ENCODE measurements at regions not wholly inside any gene's neighbourhood (a gene's known extent, or its start where the extent isn't known, plus 50 kb on each side); places are given as distances from the start of the nearest gene placed in this dataset.
A peak's percentile ranks its signal among the peaks of the same experiment; 100 is the strongest.
"Not testable (repeated sequence)": the region's sequence is repeated elsewhere in the genome, so short reads cannot be mapped to it uniquely, and the experiment has no call there.

DNA sequence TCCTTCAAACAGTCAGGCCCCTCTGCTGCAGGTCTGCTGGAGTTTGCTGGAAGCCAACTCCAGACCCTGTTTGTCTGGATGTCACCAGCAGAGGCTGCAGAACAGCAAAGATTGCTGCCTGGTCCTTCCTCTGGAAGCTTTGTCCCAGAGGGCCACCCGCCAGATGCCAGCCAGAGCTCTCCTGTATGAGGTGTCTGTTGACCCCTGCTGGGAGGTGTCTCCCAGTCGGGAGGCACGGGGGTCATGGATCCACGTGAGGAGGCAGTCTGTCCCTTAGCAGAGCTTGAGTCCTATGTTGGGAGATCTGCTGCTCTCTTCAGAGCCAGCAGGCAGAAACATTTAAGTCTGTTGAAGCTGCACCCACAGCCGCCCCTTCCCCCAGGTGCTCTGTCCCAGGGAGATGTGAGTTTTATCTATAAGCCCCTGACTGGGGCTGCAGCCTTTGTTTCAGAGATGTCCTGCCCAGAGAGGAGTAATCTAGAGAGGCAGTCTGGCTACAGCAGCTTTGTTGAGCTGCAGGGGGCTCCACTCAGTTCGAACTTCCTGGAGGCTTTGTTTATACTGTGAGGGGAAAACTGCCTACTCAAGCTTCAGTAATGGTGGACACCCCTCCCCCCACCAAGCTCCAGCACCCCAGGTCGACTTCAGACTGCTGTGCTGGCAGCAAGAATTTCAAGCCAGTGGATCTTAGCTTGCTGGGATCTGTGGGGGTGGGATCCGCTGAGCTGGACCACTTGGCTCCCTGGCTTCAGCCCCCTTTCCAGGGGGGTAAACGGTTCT lies 72.1 kb downstream of the OGFRL1 start:
- not testable (repeated sequence) for DNase-seq (ENCODE audit: low spot score)

DNA sequence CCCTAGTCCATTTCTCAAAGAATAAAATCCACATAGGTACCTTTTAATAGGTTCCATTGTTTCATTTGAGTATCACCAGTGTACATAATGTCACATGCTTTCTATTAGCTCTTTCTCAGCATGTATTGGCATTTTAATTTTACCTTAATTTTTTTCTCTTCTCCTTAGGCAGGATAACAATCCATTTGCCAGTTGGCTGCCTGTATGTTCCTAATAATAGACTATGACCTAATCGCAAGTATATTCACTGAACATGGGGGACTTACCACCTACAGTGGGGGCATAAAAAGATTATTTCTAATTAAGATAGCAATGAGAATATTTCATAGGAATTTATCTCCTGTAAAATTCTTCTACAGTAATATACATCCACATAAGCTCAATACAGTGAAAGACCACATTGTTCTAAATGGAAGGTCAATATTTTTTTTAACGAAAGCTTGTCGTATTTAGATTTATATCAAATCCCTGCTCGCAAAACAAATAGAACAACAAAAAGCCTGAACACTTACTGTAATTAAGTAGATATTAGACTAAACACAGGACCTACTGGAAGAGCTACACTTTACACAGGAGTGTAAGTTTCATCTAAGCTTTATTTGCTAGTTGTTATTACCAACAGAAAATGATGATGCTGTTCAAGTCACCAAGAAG lies 76.4 kb downstream of the OGFRL1 start:
- DNase-seq (ENCODE audit: low spot score), result no peak

DNA sequence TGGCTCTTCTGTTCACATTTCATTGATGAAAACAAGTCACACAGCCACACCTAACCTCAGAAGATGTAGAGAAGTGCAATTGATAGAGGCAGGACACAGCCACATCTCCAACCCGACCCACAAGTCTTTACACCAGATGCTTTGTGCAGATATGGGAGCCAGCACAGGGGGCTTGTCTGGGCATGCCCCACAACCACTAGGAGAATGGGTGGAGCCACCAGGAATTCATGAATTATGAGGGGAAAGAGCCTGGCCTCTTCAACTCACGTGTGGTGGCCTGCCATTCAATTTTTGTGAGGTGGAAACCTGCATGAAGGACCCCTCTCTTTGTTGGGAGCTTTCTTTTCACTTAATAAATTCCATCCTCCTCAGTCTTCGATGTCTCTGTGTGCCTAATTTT lies 79.1 kb downstream of the OGFRL1 start:
- no peak for DNase-seq (ENCODE audit: low spot score)

DNA sequence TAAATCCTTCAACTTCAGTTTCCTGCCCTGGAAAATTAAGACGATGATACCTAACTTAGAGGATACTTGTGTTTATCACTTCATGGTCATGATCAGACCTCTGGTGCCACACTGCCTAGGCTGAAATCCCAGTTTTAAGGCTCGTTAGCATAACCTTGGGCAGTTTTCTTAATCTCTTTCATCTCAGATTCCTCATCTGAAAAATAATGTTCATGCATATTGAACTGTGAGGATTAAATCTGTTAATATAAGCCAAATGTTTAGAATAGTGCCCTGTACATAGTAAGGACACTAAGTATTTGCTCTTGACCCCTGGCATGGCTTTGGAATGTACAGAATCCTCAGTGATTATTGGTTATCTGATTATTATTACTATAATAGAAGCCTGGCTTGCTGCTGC lies 79.7 kb downstream of the OGFRL1 start:
- DNase-seq (ENCODE audit: low spot score), result no peak

DNA sequence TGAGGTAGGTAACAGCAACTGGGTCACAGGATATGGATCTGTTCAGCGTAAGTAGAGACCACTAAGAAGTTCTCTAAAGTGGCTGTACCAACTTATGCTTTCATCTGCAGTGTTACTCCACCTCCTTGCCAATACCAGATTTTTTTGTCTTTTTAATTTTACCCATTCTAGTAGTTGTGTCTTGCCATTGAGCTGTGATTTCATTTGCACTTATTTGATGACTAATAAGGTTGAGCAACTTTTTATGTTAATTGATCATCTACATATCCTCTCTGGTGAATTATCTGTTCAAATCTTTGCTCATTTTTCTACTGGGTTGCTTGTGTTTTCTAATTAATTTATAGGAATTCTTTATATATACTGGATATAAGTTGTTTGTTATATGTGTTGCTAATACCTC lies 82.9 kb downstream of the OGFRL1 start:
- DNase-seq (ENCODE audit: low spot score), result no peak

DNA sequence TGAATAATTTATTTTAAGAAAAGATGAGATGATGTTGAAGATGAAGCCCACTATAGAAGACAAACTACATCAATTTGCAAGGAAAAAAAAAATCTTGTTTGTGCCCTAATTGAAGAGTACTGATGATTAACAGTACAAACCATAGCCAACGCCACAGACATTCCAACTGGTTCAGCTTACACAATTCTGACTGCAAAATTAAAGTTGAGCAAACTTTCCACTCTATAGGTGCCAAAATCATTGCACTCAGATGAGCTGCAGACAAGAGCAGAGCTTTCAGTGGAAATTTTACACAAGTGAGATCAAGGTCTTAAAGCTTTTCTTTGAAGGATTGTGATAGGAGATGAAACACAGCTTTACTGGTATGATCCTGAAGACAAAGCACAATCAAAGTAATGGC lies 85.3 kb downstream of the OGFRL1 start:
- no peak for DNase-seq (ENCODE audit: low spot score)

DNA sequence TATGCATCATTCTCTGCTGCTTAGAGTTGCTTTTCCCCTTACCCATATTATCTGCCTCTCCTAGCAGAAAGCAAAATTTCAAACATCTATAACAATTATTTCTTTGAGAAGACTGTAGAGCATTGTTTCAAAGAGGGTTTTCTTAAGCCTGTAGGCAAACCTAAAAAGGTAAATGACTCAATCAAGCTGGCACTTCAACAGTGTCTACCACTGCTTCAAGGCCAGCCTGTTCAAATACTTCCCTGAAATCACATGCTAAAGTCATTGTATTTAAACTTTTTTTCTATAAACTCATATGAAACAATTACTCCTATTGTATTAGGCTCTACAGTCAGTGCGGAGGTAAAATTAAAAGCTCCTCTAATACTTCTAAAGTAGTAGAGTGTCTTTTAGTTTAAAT lies 87.1 kb downstream of the OGFRL1 start:
- DNase-seq (ENCODE audit: low spot score), result peak; percentile 69

DNA sequence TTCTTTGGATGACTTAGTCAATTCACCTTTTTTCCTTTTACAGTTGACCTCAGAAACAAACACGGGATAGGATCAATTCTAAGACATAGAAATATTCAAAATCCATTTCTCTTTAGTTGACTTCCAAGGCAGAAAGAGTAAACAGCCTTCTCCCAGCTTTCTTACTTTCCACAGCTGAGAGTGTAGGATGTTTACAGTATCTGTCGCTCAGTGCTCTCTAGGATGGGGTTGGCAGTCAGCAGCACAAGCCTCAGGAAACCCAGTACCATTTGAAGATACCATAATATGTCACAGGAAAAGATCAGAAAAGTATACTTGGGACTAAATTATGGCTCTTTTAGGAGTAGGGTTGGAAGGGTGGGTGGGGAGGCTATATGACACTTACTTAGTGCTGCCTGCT lies 88.2 kb downstream of the OGFRL1 start:
- DNase-seq (ENCODE audit: low spot score), result no peak

DNA sequence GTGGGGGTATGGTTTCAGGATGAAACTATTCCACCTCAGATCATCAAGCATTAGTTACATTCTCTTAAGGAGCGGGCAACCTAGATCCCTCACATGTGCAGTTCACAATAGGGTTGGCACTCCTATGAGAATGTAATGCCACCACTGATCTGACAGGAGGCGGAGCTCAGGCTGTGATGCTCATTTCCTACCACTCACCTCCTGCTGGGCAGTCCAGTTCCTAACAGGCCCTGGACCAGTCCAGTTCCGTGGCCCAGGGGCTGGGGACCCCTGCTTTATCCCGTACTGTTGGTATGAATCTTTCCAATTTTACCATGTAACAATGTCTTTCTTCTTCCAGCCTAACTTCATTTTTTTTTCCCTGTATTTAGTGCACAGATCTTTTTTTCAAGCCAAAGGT lies 94.9 kb downstream of the OGFRL1 start:
- no peak for DNase-seq (ENCODE audit: low spot score)

DNA sequence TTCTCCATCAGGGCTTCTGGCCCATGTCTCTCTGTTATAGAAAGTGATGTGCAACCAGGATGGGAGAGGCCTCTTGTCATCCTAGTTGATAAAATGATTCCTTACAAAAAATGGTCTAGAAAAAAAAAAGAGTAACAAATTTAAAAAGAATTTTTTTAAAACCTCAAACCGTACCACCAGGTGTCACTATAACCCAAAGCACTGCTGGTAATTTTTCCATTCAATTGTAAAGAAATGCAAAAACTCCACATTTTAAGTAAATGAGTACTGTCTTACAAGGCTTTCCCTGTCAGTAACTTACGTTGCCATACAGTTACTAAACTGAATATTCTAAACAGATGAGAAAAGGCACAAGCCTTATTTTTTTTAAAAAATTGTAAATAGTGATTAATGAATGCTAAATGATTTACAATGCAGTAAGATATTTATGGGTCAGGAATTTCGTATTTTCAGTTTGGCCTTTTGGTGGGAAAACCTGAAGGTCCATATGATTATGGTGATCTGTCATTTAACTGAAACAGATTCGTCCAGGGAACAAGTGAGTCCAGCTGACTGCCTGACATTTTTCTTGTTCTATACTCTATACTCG lies 95.4 kb downstream of the OGFRL1 start:
- peak; percentile 63 for DNase-seq (ENCODE audit: low spot score)

DNA sequence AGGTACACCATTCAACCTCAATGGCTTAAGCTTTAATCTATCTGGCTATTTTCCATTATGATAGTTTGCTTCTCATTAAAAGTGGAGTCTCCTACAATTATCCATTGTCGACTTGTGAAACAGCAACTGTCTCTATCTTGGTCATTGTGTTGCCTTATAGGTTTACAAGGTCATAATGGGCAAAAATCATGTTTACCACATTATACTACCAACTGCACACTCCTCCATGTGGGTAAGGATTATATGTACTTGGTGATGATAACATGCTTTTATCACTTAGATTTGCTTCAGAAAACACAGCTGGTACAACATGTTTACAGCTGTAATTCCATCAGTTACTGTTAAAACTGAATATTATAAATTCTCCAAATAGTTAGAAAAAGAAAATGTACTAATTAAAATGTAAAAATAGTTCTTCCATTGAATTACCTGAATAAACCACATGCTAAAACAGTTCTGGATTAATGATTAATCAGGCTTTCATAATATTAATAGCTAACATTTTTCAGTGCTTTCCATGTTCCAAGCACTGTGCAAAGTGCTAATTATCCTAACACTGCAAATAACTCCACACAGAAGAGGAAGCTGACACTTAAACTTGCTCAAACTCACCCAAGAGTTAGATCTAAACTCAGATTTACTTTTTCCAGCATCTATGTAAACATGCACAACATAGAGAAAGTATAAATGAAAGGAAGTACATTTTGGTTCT lies 96.7 kb downstream of the OGFRL1 start:
- DNase-seq (ENCODE audit: low spot score), result no peak

DNA sequence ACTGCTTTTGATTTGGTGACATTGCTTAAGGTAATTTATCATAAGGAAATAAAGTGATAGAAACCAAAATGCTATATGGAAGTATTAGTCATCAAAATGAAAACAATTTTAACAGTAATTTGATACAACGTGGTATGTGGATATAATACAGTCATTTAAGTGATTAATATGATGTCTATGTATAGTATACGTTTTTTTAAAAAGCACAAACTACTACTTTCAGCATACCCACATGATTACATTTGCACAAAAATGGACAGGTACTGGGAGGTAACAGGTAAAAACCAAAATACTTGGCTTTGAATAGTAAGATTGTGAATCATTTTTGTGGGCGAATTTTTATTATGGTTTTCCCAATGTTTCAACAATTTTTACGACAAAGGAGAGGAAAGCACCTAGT lies 97.6 kb downstream of the OGFRL1 start:
- no peak for DNase-seq (ENCODE audit: low spot score)

DNA sequence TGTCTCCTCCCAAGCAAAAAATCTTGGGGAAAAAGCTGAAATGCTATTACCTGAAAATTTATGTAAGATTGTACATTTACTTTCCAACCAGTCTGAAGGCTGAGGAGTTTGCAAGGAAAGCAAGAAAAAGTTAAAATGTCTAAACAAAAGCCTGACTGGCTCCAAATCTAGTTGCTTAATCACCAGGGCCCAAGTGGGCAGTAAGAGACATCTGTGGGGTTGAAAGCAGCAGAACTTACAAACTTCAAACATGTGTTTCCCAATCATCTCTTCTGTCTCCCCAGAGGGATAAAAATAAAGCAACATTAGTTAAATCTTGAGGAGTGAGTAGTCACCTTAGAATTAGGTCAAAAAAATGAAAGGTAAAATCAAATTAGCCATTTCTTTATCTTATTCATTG lies 98.6 kb downstream of the OGFRL1 start:
- DNase-seq (ENCODE audit: low spot score), result no peak

DNA sequence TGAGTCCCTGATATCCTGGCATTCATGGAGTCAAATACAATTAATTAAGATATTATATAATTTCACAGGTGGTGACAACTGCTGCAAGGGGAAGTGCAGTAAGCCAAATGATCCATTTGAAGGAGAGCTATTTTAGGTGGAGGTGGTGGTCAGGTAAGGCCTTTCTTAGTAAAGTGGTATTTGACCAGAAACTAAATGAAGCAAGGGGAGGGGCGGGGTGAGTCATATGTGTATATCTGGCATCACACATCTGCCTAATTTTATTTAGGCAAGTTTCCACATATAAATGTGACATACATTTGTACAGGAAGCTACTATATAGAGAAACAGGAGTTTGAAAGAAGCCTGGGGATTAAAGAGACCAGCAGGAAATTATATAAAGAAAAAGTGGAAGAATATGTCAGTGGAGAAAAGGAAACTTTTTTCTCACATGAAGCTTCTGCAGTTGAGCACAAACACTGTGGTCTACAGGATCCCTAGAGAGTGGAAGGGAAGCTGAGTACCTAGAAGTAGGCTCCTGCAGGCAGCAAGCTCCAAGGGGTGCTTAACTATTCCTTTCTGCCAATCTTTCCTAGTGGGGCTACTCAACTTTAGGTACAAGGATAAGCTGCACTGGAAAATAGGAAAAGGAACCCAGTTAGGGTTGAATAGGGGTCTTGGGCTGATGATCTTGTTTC lies 99.6 kb downstream of the OGFRL1 start:
- no peak for DNase-seq (ENCODE audit: low spot score)

DNA sequence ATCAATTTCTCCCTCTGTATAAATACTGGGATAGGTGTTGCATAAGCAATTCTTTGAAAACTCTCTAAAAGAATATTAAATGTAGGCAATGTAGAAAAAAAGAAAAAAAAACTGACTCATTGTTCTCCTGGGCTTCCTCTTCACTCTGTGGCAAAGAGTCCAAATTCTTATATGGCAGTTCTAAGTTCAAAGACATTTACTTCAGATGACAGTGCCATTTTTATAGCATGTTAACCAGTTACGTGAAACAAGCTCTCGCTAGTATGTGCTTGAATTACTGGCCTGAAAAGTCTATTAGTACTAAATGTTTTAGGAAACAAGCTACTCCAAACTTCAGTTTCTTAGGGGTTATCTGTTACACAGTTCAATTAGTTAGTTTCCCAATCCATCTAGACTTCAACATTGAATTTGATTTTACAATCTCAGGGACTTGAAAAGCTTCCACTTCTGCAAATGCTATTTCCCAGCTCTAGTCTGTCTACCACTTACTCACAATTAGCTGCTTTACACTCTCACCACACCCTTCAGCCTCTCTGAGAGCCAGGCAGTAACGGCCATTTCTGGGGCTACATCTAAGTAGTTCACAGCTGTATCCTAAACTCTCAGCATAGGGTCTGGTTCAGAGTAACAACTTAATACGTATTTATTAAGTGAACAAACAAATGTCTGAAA lies 100.4 kb downstream of the OGFRL1 start:
- DNase-seq (ENCODE audit: low spot score), result no peak

DNA sequence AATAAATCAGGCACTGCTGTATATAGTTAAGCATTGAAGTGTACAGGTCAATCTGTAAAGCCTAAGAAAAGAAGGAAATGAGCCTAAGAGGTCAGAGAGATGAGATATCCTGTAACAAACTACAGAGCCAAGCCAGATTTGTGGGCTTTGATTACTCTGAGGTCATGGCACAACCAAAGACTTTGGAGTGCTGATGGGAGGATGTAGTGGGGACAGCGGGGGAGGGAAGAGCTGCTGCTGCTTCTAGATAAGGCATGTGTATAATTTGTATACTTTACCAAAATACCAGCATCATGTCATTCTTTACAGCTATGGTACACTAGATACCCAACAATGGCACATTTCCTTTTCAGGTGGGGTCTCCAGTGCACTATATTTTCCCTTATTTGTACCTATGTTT lies 102.5 kb downstream of the OGFRL1 start:
- no peak for DNase-seq (ENCODE audit: low spot score)

DNA sequence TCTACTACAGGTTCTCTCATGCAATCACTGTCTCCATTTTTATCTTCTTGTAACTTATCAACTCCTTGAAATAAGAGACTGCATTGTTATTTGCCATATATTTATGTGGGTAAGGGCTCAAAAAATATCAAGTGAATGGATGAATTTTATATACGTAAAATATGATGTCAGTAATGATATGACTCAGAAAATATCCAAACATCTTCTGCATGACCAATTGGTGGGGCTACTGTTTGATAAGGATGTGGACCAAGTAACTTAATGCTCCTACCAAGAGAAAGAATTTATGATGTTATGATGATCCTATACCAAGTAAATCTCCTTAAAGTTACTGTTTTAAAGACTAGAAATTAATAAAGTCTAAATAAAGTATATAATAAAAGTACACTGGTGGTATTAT lies 103.7 kb downstream of the OGFRL1 start:
- DNase-seq (ENCODE audit: low spot score), result no peak

DNA sequence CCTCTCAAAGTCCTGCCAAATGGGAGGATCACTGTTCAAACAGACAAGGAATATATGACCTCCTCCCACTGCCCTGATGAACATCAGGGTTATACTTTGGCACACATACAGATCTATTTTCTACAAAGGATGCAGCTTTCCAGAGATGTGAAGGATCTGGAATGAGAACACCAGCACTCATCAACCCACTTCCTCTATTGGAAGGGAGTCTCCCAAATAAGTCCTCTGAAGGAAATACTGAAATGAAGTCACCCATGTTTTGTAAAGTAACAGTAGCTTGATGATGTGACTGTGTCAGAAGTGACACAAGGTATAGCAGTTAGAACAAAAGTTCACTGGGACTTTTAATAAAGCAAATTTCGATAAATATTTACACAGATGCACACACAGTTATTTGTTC lies 104.9 kb downstream of the OGFRL1 start:
- peak; percentile 62 for DNase-seq (ENCODE audit: low spot score)

DNA sequence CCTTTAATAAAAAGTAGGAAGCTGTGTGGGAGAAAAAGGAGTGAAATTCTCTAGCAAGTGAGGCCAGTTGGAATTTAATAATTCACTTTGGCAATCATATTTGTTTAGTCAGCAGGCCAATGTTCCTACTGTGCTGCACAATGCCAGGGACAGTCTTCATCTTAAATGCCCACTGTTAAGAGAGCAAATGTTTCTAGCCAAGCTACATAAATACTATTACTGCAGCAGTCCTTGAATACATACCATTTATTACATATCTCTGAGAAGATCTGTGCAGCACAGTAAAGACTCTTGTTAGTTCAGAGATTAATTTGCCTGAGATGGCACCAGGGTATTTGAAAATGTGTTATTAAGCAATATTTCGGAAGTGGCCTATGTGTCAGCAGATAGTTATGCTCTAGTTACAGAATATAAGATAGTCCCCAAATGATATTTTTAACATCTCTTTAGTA lies 105.4 kb downstream of the OGFRL1 start:
- no peak for DNase-seq (ENCODE audit: low spot score)

DNA sequence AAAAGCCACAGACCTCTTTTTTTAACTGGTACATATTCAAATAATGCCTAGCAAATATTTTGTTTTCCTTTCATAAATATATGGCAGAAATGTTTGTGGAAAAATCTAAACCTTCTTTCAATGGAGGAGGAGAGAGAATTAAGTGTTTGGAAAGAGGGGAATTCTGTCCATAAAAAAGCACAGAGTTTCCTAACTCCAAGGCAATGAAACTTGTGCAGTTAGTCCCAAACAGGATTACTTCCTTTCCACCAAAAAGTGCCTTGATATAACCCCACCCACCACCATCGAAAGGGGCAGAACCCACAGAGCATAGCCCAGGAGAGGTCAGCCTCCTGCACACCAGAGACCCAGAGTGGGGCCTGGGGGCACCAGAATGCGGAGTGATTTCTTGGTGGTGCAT lies 106.3 kb downstream of the OGFRL1 start:
- DNase-seq (ENCODE audit: low spot score), result no peak

DNA sequence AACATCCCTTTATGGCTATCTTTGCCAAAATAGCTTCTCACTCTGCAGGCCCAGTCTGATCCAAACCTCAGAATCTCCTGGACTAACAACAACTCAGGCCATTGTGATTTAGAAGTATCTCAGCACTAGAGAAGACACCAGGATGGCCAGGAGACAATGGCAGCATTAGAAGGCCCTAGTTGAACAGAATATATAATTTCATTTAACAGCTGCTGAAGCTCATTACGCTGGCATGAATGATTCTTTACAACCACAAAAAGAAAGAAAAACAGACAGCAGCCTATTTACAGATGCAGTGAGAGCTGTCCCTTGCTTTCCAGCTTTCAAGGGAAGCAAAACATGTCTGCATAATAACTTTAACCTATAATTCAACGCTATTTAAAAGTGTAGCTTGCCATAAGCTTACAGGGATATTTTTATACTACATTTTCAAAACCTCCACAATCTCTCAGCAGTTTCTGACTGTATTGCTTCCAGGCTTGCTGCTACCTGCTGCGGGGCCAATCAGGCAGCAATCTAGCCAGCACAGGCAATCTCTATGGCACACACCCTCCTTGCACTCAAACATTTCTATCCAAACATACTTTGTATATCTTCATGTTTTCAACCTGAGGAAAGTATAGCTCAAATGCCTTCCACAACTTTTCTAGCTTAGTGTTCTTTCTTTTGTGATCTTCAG lies 107.3 kb downstream of the OGFRL1 start:
- DNase-seq (ENCODE audit: low spot score), result no peak

Data from kidney tubule cell (primary cell).